GM13977 (cell line): ENCODE measurements at regions not wholly inside any gene's neighbourhood (a gene's known extent, or its start where the extent isn't known, plus 50 kb on each side); places are given as distances from the start of the nearest gene placed in this dataset.
"Not testable (repeated sequence)": the region's sequence is repeated elsewhere in the genome, so short reads cannot be mapped to it uniquely, and the experiment has no call there.

ENCODE experiments used
- DNase-seq: peaks from one replicate; pipeline ENCODE4 v3.0.0; 2012; ENCODE audit warnings: low spot score
- in situ Hi-C: fragments of 300-500 bp; cut with MboI; formaldehyde crosslinking; loops from one replicate; pipeline ENCODE4 v1.12.0; 2022; ENCODE audit warnings: low sequenced_read_pairs, low pct_unique_long_range_greater_than_20kb, mixed read lengths, inconsistent platforms; ENCODE audit not compliant: unreplicated experiment
- TF ChIP-seq, protein P1 (sequence below): IDR thresholded peaks from 2 replicates; pipeline ENCODE4 v1.5.1; 2012; ENCODE audit warnings: mild to moderate bottlenecking, control low read depth; ENCODE audit not compliant: insufficient read depth; ENCODE audit errors: extremely low read depth, missing control alignments

DNA sequence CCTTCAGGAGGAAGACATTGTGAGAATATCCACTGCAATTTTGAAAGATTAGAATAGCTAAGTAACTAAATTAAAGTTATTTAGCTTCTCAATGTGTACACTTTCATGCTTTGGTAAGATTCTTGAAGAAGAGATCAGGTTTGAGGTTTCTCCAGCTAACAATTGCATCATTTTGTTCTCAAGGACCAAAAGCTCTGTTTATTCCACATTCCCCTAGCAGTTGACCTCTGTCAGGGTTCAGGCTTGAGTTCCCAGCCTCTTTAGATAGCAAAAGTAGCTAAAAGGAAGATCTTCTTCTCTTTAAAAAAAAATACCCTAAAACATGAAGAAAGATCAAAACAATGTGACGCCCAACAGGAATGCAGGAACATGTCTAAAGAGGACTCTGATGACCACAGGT is 179.4 kb upstream of the IGFBP3 start:
- TF ChIP-seq, protein P1, sequence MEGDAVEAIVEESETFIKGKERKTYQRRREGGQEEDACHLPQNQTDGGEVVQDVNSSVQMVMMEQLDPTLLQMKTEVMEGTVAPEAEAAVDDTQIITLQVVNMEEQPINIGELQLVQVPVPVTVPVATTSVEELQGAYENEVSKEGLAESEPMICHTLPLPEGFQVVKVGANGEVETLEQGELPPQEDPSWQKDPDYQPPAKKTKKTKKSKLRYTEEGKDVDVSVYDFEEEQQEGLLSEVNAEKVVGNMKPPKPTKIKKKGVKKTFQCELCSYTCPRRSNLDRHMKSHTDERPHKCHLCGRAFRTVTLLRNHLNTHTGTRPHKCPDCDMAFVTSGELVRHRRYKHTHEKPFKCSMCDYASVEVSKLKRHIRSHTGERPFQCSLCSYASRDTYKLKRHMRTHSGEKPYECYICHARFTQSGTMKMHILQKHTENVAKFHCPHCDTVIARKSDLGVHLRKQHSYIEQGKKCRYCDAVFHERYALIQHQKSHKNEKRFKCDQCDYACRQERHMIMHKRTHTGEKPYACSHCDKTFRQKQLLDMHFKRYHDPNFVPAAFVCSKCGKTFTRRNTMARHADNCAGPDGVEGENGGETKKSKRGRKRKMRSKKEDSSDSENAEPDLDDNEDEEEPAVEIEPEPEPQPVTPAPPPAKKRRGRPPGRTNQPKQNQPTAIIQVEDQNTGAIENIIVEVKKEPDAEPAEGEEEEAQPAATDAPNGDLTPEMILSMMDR = no peak
- no peak for DNase-seq
- in situ Hi-C loops = no loop called here

DNA sequence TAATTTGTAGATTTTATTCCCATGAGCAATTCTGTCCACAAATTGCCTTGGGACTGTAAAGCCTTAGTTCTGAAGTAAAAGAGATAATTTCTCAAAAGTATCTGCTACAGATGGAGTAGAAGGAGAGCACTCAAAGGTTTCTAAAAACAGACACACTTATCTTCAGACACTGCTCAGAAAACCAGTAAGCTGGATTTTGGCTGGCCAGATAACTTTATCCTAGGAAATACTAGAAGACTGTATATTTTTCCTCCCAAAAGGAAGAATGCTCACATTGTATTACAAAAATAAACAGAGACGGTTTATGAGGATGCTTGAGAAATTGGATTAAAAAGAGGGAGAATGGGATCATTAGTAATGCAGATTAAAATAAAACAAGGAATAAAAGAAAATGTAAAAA is 178.0 kb upstream of the IGFBP3 start:
- in situ Hi-C loops = no loop called here
- no peak for DNase-seq
- TF ChIP-seq, protein P1 = no peak

DNA sequence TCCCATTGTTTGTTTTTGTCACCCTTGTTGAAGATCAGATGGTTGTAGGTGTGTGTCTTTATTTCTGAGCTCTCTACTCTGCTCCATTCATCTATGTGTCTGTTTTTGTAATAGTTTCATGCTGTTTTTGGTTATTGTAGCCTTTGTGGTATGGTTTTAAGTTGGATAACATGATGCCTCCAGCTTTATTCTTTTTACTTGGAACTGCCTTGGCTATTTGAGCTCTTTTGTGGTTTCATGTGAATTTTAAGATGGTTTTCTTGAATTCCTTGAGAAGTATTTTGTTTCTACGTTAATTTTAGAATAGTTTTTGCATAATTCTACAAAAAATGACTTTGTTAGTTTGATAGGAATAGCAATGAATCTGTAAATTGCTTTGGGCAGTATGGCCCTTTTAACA is 170.0 kb upstream of the IGFBP3 start:
- in situ Hi-C loops = no loop called here
- TF ChIP-seq, protein P1 = no peak
- no peak for DNase-seq

DNA sequence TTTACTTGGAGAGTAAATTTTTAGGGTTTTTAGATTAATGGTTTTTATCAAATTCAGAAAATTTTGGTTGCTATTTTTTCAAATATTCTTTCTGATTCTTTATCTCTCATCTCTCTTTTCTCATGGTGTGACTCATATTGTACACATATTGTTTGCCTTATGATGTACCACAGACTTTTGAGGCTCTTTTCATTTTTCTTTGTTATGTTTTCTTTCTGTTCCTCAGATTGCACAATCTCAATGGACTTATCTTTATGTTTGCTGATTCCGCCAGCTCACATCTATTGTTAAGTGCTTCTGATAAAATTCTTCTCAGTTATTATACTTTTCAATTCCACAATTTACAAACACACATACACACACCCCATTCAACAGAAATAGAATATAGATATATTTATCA is 168.2 kb upstream of the IGFBP3 start:
- TF ChIP-seq, protein P1 = no peak
- in situ Hi-C loops = no loop called here
- no peak for DNase-seq

DNA sequence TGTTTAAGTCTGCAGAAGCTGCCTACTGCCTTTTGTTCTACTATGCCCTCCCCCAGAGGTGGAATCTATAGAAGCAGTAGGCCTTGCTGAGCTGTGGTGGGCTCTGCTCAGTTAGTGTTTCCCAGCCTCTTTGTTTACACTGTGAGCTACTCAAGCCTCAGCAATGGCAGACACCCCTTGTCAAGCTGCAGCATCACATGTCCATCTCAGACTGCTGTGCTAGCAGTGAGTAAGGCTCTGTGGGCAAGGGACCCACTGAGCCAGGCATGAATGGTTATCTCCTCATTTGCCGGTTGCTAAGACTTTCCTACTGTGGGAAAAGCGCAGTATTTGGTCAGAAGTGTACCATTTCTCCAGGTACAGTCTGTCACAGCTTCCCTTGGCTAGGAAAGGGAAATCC is 167.4 kb upstream of the IGFBP3 start:
- in situ Hi-C loops, DNase-seq: not testable (repeated sequence)

DNA sequence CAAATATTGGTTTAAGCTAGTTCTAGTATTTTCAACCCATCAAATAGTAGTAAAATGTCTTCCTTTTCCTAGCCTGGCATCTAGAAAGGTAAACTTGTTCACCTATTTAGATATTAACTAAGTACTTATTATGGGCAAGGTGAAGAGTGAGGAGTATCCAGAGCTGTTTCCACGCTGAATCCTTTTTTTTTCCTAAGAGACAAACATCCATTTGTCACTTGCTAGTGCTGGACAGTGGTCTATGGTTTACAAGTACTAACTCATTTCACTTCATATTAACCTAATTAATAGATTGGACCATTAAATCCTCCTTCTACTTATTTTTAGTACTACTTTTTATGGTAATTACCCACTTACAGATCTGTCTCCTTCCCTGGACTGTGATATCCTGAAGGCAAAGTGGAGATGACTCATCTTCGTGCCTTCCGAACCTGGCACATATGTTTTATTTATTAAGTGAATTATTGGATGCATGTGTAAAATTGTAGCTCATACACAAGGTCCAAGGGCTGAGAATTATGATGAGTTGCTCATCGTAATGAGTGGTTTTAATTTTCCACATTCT is 159.6 kb upstream of the IGFBP3 start:
- TF ChIP-seq, protein P1 = no peak
- in situ Hi-C loops = no loop called here
- DNase-seq = no peak

DNA sequence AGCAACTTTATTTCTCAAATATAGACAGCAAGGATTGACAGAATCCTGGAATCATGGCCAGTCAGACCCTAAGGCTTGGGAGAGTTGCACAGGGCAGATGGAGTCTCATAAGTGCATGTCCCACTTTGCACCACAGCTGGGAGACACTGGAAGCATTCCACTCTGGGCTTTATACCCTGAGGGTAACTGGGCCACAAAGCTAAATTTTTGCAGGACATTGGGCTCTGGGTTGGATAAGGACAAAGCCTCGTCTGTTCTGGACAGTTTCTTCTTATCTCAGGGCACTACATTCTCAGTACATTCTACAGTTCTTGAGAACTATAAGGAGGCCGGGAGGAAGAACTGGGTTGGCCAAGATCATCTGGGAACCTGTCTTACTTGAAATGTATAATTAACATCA is 158.3 kb upstream of the IGFBP3 start:
- DNase-seq = no peak
- in situ Hi-C loops = no loop called here
- TF ChIP-seq, protein P1 = no peak
